ENCODE measurements at regions not wholly inside any gene's neighbourhood (a gene's known extent, or its start where the extent isn't known, plus 50 kb on each side); places are given as distances from the start of the nearest gene placed in this dataset.

DNA sequence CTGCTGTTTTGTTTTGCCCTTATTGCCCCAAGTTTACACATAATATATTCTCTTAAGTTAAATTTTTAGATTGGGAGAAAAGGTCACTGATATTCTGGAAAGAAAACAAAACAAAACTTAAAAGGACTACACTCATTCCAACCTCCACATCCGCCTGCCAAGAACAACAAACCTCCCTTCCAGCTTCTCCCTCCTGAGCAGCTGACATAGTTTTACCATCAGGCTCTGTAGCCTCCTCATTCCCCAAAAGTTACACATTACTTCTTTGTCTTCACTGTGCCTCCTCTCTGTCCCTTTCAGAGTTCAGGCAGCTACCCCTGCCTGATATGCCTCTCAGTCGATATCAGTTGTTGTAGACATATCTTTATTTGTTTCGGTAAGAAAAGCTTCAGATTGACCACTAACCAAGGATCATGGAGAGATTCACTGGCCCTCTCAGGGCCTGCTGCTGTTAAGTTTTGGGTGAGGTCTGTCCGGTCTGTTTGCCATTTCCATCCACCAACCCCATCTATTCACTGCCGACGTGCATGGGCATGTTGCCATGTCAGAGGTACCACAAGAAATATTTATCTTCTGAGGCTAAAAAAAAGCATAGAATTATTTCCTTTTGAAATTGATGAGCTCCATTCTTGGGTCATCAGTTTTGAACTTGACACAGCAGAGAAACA, 164.1 kb downstream of the GASK1B start:
- no peak overlapping the region for H3K27ac ChIP-seq
- TF ChIP-seq, protein P1, sequence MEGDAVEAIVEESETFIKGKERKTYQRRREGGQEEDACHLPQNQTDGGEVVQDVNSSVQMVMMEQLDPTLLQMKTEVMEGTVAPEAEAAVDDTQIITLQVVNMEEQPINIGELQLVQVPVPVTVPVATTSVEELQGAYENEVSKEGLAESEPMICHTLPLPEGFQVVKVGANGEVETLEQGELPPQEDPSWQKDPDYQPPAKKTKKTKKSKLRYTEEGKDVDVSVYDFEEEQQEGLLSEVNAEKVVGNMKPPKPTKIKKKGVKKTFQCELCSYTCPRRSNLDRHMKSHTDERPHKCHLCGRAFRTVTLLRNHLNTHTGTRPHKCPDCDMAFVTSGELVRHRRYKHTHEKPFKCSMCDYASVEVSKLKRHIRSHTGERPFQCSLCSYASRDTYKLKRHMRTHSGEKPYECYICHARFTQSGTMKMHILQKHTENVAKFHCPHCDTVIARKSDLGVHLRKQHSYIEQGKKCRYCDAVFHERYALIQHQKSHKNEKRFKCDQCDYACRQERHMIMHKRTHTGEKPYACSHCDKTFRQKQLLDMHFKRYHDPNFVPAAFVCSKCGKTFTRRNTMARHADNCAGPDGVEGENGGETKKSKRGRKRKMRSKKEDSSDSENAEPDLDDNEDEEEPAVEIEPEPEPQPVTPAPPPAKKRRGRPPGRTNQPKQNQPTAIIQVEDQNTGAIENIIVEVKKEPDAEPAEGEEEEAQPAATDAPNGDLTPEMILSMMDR (conservative IDR thresholded peaks at IDR 0.05) = no peak
- no peak for TF ChIP-seq ZFX (IDR thresholded peaks at IDR 0.05)

DNA sequence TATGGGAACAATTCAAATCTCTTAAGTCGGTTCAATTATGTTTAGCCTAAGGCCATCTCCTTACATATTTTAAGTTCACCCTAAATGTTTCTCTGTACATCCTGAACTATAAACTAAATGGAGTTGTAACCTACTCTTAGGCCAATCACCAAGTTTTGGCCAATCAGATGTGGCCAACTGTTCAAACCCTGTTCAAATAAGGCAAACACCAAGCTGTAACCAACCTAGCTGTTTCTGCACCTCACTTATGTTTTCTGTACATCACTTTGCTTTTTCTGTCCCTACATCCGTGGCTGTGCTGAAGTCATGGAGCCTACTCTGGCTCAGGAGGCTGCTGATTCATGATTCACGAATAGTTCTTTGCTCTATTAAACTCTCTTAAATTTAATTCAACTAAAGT, 165.3 kb downstream of the GASK1B start:
- TF ChIP-seq ZFX (IDR thresholded peaks at IDR 0.05) = no peak
- TF ChIP-seq, protein P1 (conservative IDR thresholded peaks at IDR 0.05) = no peak
- no peak overlapping the region for H3K27ac ChIP-seq

DNA sequence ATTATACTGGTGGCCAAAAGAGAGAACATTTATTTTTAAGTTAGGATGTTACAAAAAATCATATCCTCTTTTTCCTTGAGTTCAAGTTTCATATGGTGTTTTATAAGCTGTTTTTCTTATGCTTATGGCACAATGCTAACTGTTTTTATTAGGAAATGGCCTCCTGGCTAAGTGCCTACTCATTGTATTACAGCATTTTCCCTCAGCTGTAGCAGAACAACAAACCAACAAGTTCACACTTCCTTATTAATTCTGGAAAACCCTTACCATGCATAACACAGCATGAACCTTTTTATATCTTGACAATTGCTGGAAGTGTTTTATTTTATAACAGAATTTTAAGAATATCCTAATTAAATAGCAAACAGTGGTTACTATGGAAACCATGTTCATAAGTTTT, 165.8 kb downstream of the GASK1B start:
- TF ChIP-seq, protein P1 (conservative IDR thresholded peaks at IDR 0.05) = no peak
- TF ChIP-seq ZFX (IDR thresholded peaks at IDR 0.05) = no peak
- H3K27ac ChIP-seq = no peak overlapping the region

DNA sequence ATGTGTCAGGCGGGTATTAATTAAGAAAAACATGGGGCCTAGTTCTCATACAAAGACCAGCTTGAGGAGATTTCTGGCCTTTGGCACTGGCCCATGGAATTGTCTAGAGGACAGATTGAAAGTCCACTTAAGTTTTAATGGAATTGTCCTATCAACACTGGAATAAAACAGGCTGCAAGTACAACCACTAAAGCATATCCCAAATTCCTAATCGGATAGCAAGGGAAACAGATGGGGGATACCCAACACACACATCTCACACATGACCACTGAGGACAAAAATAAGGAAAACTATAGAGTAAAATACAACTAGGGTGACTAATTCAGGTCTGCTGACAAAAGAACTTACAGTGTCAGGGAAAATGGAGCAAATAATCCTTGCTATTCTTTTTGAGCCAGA, 167.8 kb downstream of the GASK1B start:
- H3K27ac ChIP-seq = no peak overlapping the region
- TF ChIP-seq, protein P1 (conservative IDR thresholded peaks at IDR 0.05) = no peak
- no peak for TF ChIP-seq ZFX (IDR thresholded peaks at IDR 0.05)

DNA sequence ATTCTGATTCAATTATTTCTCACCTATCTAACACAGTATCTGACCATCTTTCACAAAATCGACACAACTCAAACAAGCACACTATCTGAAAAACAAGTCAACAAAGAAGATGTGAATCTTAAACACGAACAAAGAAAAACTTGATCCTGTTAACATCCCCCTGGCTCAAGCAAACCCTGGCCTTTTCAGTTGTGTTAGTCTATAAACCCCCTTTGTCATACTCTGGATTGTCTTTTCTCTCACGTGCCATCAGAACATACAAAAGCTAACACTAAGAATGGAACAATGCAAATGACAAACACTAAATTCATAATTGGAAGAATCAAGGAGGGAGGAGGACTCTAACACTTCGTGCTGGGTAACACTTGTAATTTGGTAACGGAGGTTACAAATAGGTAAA, 168.7 kb downstream of the GASK1B start:
- H3K27ac ChIP-seq = no peak overlapping the region
- TF ChIP-seq ZFX (IDR thresholded peaks at IDR 0.05) = no peak
- TF ChIP-seq, protein P1 (conservative IDR thresholded peaks at IDR 0.05) = no peak

DNA sequence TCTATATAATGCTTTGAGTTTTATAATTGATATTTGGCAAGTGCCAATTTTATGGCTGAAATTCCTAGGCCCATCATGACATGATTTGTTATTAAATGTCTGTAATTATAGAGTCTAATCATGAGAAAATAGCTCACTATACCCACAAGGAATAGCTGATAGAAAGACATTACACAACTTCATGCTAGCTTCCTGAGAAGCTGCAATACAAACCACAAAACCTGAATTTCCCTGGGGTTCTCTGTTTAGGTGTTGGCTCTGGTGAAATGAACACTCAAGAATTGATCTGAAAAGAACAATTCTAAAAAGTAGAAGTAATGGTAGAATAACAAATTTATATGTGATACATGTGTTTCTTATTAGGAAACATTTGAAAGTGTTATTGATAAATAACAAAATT, 169.6 kb downstream of the GASK1B start:
- TF ChIP-seq ZFX (IDR thresholded peaks at IDR 0.05) = no peak
- TF ChIP-seq, protein P1 (conservative IDR thresholded peaks at IDR 0.05) = no peak
- no peak overlapping the region for H3K27ac ChIP-seq

DNA sequence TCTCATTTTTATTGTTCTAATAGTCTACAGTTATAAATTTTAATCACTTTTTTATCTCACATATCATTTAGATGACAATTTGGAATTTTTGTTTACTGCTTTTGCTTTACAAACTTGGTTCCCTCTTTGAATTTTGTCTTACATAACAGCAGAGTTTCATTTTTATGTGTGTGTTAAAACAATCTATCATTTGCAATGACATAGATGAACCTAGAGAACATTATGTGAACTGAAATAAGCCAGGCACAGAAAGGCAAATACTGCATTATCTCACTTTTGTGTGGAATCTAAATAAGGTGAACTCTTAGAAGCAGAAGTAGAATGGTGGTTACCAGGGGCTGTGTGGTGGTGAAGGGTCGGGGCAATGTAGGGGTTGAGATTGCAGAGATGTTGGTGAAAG, 170.7 kb downstream of the GASK1B start:
- TF ChIP-seq ZFX (IDR thresholded peaks at IDR 0.05) = no peak
- TF ChIP-seq, protein P1 (conservative IDR thresholded peaks at IDR 0.05) = no peak
- H3K27ac ChIP-seq = no peak overlapping the region

Measured in C4-2B (cell line).